GM21717 (cell line): ENCODE measurements at regions not wholly inside any gene's neighbourhood (a gene's known extent, or its start where the extent isn't known, plus 50 kb on each side); places are given as distances from the start of the nearest gene placed in this dataset.

Source experiments
- ATAC-seq: cut with Tn5 transposase; IDR thresholded peaks from one replicate; pipeline ENCODE4 v1.9.1; 2021; ENCODE audit warnings: mild to moderate bottlenecking, moderate library complexity; ENCODE audit not compliant: unreplicated experiment

DNA sequence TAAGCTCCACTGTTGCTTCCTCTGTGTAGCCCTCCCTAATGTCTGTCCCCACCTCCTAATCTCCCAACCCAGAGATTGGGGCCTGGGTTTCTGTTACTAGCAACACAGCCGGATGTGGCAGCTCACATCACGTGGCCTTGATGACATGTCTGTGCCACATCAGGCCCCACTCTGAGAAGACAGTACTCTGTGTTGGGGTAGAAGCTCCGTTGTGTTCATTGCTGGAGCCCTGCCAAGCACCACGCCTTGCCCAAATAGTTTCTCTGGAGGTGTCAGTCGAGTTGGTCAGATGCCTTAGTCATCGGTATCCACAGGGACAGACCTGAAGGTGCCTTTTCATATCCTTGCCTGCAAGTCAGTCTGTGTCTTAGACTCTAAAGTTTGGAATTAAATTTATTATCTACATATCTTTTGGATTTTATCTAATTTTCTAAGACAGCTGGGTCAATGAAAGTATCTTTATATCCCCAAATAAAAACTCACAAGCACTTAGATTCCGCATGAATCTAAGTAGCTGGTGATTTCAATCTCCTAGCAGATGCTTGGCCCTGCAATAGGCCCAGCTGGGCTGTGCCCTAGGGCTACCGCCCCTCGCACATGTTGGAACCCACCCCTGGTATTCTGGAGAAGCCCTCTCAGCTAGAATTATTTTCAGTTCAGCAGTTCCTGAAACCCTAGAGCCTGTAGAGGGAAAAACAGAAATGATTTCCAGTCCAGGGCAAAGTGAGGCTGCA, 204.0 kb upstream of the TSHZ3 start:
- ATAC-seq: no peak

DNA sequence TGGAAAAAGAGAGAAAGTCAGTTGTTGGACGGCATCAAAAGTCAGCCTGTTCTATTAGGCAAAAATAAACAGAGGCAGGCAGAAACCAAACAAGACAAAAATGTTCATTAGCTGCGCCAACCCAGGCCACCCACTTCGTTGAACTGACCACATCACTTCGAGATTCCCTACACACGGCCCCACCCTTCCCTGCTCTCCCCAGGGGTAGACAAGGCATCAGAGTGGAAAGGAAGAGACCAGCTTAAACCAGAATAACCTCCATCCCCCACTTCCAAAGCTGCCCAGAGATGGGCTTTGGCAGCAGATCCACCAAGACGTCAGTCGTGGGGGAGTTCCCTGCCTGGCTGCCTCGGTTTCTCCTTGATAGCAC, 204.6 kb upstream of the TSHZ3 start:
- no peak for ATAC-seq

DNA sequence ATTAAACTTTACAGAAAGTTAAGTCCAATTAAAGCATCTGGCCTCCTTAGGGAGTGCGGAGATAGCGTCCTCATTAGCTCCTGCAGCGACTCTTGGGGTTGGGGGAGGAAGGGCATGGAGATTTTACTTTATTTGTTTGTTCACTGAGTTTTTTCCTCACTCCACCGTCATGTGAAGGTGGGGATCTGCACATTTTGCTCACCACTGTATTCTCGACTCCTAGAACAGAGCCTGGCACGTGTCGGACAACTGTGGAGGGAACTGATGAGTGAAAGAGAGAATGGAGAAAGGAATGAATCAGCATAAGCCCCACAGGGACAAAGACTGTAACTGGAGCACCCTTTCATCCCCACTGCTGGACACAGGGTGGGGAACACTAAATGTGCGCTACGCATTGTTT, 205.1 kb upstream of the TSHZ3 start:
- no peak for ATAC-seq

DNA sequence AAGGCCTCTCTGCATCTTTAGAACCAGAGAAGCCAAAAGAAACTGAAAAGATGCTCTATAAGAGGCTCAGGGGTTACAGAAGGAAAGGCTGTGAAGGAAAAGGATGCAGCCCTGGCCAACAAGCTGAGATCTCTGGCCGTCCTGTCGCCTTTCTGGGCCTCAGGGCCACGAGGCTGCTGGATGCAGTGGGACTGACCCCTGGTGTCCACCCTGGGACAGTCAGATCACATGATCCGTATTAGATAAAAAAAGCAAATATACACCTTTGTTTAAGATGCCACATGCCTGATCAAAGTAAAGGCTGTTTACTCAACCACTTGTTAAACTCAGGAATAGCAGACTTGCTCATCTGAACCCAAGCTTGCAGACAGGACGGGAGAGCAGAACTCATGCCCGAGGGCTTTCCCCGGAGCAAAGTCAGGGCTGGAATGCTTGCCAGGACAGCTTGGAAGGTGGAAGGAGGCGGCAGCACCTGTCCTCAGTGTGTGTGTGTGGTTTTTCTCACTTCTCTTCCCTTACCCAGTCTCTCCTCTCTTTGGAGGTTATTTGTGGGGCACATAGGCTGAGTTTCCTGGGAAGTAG, 206.5 kb upstream of the TSHZ3 start:
- no peak for ATAC-seq

DNA sequence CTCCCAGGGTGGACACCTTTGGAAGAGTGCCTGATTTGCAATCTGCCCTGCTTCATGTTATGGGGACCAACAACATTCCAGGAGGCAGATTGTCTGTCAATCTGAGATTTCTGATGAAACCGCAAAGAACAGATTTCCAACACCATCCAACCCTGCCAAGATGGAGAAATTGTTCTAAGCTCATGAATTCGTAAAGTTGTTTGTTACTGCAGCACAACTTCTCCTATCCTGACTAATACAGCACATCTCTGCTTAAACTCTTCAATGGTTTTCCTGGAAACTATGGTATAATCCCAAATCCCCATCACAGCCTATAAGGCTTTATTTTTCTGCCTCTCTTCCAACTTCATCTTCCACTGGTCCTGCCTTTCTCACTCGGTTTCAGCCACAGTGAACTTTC, 210.3 kb upstream of the TSHZ3 start:
- no peak for ATAC-seq

DNA sequence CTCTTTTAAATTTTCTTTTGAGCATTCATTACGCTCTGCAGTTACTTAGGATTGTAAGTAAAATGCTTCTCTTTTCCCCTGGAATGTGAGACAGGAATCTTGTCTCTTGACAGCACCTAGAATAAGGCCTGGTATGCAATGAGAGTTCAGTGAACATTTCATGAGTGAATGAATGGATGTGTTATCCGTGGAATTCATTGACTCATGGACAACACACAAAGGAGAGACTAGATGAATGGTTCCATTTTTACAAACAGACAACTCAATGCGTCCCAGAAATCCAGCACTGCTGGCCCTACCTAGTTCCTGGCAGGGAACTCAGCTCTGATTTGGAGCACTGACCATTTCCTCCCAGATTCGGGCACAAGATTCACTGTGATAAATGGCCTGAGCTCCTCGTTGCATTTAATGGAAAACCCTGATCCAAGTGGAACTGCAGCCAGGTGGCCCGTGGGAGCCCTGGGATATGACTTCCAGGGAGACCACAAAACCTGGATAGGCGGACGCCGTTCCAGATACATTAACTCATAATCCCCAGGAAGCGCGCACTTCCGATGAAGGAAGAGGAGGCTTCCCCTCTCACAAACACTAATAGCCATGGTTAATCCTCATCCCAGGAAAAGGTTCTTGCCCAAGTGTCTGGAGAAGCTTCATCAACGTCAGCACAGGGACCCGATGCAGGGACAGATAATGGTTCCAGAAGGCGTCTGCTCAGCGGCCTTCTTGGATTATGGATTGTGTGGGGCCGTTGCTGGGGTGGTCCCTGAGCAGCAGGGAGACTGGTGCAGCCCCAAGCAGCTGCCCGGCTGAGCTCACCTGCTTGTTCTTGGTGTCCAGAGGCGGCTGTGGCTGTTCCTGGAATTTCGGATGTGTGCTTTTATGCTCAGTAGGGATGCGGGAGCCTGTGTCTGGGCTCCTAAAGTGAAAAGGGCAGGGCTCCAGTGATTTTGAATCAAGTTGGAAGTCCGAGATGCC, 211.1 kb upstream of the TSHZ3 start:
- ATAC-seq: no peak

DNA sequence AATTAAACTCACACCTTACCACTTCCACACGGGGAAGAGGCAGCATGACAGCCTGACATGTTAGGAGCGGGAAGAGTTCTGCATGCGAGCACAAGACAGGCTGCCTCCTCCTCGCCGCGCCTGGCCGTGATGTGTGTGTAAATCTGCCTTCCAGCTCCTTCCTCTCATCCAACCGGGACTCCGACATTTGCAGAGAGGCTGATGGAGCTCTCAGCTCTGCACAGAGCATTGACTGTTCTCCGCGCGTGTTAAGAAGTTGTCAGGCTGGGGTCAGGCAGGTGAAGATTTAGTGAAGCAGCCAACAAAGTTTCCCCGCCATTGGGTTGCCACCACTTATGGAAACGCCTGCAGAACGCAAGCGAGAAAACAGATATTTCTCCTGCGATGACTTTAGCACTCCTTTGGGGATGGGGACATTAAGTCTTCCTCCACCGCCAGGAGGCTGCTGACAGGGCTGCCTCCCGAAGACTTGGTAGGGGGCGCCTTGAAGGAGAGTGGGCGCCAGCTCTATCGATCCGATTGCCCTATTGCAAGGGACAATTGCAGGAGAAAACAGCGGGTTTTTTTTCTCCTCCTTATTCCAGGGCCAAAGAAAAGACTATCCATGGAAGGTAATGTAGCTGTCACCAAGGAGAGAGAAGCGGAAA, 213.9 kb upstream of the TSHZ3 start:
- no peak for ATAC-seq

DNA sequence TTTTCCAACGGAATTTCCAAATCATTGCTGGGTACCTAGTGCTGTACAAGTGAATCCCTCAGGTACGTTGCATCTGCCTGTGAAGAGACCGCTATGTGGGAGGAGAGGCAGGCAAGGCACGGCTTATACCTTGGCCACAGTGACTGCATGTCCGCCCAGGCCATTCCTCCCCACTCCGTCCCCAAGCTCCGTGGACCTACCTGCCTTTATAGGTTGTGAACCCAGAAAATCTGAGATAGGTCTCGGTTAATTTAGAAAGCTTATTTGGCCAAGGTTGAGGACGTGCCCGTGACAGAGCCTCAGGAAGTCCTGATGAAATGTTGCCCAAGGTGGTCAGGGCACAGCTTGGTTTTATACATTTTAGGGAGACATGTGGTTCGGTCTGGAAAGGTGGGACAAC, 218.5 kb upstream of the TSHZ3 start:
- no peak for ATAC-seq

DNA sequence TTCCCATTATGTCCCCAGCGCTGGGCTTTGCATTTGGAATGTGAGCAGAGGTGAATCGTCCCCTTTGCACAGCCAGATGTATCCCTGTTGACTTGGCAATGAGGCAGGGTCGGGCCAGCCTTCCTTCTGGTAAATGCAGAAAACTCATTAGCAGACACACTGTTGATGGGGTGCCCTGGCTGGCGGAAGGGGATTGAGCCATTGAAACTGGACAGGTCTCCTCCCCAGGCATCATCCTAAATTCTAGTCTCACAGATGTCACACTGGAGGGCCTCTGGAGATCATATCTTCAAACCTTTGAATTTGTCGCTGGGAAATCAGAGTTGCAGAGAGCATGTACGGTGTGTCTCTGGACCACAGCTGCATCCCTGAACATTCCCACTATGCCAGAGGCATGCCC, 219.5 kb upstream of the TSHZ3 start:
- no peak for ATAC-seq

DNA sequence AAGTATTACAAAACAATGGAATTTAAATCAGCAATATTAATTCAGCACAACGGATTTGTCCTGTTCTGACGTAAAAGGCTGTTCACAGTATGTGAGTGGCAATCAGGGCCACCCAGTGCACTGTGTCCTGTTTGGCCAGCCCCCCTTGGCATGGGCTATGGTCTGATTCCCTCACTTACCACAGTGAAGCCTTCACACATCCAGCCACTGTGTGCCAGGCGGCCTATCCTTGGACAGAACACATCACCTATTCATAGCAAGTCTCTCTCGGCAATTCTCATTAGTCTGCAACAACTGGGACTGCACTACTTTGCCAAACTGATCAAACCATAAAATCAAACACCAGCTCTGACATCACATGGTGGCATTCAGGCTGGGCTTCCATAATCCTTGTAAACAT, 221.5 kb upstream of the TSHZ3 start:
- ATAC-seq: no peak

DNA sequence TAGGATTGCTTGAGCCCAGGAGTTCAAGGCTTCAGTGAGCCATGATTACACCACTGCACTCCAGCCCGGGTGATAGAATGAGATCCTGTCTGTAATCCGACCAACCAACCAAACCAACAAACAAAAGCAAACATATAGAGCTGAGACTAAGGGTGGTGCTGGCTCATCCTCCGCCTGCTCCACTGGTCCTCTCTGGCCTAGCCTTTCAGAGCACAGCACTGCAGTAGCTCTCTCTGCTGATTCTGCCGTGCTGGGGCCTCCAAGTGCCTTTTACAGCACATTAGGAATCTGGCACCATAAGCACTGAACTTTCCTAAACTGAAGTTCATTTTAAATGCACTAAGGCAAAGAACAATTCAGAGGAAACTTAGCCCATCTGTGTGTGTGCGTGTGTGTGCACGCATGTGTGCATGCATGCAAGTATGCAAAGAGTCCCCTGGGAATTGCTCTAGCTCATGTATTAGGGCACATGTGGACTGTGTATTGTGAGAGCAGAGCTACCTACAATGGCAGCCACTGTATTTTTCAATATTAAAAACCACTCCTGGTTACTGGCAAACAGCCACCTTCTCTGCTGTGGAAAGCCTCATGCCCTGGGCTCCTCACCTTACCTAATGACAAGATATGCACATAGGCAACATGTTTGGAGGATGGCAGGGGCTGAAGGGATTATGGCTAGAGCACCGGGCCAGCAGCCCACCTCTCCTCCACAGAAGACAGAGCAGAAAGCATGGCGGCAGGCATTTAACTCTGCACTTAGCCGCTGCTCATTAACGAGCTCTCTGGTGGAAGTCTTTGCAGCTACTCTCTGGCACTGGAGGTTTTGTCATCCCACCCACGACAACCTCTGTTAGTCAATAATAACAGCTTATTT, 223.1 kb upstream of the TSHZ3 start:
- ATAC-seq: no peak

DNA sequence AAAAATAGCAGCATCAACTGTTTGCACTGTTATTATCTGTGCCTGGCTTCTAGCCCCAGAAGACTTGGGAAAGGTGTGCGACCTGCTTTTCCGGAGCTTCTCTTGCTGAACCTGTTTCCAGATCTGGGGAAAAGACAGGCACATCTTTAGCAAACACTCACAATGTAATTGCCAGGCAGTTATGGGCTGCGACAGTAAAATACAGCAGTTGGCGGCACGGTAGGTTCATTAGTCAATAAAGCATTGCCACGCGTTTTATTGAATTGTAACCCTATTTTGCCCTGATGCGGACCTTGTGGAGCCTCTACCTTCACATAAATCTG, 223.7 kb upstream of the TSHZ3 start:
- no peak for ATAC-seq

DNA sequence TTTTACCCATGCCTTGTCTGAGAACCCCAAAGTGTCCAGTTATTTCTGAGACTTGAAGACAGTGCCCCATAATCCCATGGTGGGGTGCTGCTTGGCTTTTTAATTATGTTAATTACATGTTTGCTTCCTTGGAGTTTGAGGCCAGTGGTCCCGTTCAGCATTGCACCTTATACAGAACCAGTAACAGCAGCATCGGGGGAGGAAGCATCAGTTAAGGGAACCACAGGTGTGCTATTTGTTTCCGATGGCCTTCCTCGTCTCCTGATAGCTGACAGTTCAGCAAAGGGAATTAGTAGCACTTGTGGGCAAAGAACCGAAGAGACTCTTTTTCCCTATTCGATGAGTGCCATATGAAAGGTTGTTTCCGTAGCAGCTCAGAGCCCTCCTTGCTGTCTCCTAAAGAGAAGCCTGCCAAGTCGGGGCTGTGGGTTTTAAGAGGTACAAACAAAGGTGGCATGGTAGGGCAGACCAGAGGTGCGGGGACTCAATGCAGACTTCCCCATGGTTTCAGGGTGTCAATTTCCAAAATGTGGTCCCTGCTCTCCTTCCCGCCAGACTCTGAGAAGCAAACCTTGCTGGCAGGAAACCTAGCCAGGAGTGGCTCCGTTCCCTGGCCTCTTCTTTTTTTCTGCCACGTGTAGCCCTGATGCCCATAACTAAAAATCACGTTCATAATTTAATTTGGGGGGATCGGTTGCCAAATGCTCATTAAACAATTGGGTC, 225.2 kb upstream of the TSHZ3 start:
- no peak for ATAC-seq

DNA sequence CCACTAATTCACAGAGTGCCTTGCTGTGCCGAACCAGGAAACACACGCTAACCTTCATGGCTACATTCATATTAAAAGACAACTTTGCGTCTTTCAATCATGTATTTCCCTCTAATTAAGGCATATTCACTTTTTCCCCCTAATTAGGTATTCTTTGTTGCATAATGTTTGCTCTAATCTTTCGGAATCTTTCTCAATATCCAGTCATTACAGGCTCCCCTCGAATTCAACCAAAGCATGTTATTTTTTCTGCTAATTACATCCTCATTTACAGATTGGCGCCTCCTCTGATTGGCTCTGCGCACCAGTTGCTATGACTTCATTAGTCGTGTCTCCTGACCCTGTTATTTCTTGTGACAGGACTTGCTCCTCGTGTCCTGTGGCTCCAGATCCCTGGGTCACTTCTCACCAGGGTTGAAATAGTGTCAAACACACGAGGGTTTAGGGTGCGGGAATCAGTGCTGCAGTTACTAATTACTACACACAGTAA, 226.7 kb upstream of the TSHZ3 start:
- no peak for ATAC-seq

DNA sequence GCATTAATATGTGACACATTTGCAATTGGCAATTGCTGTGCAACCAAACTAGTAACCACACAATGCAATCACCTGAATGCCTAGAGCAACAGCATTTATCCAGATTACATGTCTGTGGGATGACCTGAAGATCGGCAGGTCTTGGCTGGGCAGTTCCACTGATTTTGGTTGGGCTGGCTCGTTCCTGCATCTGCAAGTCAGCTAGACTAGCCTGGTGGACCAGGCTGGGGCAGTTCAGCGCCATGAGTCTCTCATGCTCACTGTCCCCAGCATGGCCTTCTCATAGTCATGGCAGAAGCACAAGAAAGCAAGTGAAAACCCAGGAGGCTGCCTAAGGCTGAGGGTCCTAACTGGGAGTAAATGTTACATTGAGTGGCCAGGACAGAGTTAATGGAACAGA, 229.1 kb upstream of the TSHZ3 start:
- ATAC-seq: no peak

DNA sequence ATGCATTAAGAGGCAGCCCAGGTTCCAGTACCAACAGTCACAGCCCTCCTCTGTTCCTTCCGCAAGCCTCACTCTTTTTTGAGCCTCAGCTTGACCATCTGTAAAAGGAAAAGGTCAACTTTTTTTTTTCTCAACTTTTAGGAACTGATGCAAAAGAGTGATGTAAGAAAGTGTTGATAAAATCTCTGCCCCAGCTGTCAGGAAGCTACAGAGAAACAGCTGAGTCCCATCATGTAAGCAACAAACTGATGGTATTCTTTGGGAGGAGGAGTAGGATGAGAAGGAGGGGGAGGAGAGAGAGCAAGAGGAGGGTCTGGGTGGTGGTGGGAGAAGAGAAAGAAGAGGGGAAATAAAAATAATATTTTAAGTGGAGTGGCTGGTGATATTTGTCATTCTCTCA, 233.9 kb upstream of the TSHZ3 start:
- ATAC-seq: no peak

DNA sequence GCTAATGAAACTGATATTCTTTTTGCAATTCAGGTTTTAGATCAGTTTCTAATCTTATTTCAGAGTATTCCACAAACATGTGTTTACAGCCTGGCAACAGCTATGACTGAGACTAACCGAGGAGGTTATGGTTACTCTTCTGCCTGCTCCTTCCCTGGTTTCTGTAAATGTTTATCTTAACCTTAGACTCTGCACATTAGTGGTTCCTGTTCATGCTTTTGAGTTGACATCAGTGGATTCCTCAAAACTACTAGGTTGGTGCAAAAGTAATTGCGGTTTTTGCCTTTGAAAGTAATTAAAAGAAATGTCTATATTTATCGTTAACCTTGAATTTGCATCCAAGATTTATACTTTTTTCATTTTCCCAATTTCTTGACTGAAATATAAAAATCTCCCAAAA, 237.0 kb upstream of the TSHZ3 start:
- no peak for ATAC-seq

DNA sequence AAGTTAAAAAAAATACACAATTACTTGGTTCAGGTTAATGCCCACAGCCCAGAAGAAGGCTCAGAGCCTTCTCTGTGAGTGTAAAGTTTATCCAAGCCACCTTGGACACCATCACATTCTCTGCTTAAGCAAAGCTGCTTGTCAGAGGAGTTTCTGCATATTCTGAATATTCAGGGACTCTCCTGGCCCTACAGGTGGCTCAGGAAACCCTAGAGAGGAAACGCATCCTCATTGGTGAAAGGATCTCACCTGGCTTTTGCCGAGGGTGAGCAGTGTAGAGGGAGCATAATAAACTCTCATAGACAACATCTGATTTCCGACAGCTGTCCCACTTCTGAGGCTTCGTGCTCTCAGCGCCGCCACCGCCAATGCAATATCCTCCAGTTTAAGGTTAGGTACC, 239.9 kb upstream of the TSHZ3 start:
- ATAC-seq: no peak

DNA sequence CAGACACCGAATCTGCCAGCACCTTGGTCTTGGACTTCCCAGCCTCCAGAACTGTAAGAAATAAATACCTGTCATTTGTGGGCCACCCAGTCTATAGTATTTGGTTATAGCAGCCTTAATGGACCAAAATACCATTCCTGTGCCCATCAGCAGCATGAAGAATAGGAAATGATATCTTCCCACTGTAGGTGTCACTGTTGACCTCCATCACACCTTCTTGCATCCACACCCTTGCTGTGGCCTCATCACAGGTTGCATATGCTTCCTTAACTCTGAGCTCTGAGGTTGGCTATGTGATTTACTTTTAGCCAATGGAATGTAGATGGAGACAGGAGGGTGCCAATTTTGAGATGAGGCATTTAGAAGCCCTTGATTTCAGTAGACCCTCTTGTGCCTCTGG, 242.0 kb upstream of the TSHZ3 start:
- no peak for ATAC-seq

DNA sequence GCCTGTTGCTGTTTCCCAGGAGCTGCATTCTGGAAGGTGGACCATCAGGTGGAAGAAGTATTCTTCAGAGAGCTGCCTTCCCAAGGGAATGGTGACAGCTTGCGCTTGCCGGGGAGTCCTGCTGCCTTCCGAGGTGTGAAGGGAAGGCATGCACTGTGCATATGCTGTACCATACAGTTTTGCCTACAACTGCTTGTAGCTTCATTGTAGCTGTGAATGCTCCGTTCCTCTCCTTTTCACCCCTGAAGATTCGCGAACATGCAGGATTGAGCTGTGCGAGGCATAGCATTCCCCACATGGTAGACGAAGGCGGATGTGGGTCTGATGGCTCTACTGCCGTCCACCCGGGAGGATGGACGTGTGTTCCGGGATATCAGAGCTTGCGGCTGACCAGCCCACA, 243.2 kb upstream of the TSHZ3 start:
- no peak for ATAC-seq
